ENCODE measurements at regions not wholly inside any gene's neighbourhood (a gene's known extent, or its start where the extent isn't known, plus 50 kb on each side); places are given as distances from the start of the nearest gene placed in this dataset.

- no peak for TF ChIP-seq CTCF (IDR thresholded peaks at IDR 0.05; ENCODE audit: poor library complexity)
- TF ChIP-seq EZH2 (IDR thresholded peaks at IDR 0.05; ENCODE audit: borderline replicate concordance), result no peak
These were observed 191.6 kb downstream of the MYLK4 start for GRCh38 chr6:2558861-2559801.

All from hepatocyte (in vitro differentiated cells).